Stimulated activated CD4-positive, alpha-beta T cell treated with anti-CD3 and anti-CD28 coated beads, TNF-alpha, amount 100 ng/mL, for 4 hours (primary cell): ENCODE measurements at regions not wholly inside any gene's neighbourhood (a gene's known extent, or its start where the extent isn't known, plus 50 kb on each side); places are given as distances from the start of the nearest gene placed in this dataset.
"Not testable (repeated sequence)": the region's sequence is repeated elsewhere in the genome, so short reads cannot be mapped to it uniquely, and the experiment has no call there.

Experiments used
- DNase-seq, 3 experiments: peaks; one replicate each; pipeline ENCODE4 v3.0.0-alpha.2; 2020; ENCODE audit warnings: low read depth in 3 of 3

DNA sequence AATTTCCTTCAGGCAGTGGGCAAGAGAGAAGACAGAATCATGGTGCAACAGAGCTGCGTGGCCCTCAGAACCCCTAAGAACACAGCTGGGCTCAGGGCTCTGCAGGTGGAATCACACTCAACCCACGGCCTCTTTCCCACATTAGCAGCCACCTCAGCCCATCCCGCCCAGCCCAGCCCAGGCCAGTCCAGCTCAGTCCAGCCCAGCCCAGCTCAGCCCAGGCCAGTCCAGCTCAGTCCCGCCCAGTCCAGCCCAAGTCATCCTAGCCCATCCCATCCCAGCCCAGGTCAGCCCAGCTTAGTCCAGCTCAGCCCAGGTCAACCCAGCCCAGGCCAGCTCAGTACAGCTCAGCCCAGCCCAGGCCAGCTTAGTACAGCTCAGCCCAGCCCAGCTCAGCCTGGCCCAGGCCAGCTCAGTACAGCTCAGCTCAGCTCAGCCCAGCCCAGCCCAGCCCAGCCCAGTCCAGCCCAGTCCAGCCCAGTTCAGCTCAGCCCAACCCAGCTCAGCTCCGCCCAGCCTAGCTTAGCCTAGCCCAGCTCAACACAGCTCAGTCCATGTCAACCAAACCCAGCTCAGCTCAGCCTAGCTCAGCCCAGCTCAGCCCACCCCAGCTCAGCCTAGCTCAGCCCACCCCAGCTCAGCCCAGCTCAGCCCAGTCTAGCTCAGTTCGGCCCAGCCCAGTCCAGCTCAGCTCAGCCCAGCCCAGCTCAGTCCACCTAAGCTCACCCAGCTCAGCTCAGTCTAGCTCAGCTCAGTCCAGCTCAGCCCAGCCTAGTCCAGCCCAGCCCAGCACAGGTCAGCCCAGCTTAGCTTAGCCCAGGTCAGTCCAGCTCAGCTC, 183.1 kb downstream of the TMEM121 start:
- DNase-seq = no peak

GRCh38 chr14:105710119-105711043, 184.0 kb downstream of the TMEM121 start:
- DNase-seq = no peak

GRCh38 chr14:105711044-105711620, 184.7 kb downstream of the TMEM121 start:
- no peak for DNase-seq

GRCh38 chr14:105711841-105712460, 185.6 kb downstream of the TMEM121 start:
- no peak for DNase-seq

GRCh38 chr14:105712670-105713069, 186.3 kb downstream of the TMEM121 start:
- not testable (repeated sequence) for DNase-seq

GRCh38 chr14:105713160-105713559, 186.8 kb downstream of the TMEM121 start:
- not testable (repeated sequence) for DNase-seq

- DNase-seq = not testable (repeated sequence)
These were observed 187.5 kb downstream of the TMEM121 start for GRCh38 chr14:105713836-105714235.

DNA sequence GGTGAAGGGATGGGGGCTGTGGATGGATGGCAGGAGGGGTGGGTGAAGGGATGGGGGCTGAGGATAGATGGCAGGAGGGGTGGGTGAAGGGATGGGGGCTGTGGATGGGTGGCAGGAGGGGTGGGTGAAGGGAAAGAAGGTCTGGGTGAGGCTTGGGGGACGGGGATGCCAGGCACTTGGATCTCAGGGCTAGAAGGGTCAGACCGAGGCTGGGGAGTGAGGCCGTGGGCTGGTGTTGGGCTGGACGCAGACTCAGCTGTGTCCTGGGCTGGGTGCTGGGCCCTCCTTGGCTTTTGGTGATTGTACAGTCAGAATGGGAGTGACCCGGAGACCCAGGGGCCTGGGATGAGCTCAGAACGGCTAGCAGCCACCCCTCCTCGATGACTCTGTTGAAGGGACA, 192.4 kb downstream of the TMEM121 start:
- not testable (repeated sequence) for DNase-seq

DNA sequence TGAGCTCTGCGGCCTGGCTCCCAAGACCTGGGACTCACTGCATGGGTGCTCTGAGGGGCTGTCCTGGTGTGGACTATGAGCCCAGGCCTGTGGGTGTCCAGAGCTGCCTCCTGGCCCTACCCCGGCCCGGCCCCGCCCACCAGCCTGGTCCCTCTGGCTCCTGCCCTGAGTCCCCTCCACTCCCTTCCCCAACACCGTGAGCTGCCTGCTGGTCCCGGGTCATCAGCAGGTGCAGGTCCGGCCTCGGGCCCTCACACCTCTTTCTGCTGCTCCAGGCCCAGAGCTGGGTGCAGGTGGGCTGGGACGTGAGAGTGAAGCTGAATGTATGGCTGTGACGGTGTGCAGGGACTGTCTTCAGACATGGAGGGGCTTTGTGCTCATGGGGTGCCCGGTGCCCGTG, 193.7 kb downstream of the TMEM121 start:
- DNase-seq = not testable (repeated sequence)

DNA sequence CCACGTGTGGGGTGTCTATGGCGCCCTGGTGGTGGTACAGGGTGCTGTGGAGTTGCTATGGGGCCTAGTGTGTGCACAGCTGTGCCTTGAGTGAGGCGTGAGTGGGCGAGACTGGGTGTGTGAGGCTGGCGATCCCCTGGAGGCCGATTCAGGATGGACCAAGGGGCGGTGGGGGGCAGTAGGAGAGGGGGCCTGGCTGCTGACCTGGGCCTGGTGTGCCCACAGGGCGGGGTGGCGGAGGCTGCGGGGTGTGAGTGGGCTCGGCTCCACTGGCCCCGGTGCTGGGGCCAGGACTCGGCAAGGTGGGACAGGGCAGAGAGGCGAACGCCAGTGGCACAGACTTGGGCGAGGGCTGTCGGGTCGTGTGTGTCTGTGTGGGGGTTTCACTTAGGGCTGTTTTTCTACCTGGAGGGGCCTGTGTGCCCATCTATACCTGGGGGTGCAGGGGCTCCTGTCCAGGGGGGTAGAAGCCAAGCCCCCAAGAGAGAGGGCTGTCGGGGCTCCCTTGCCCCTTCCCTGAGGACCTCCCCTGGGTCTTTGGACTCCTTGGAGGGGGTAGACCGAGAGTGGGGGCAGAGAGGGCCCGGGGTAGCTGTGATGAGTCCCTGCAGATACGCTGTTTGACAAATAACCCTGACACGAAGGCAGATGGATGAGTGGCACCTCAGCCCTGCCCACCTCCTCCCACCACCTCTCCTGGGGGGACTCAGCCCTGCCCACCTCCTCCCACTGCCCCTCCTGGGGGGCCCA, 194.6 kb downstream of the TMEM121 start:
- DNase-seq = not testable (repeated sequence)

DNA sequence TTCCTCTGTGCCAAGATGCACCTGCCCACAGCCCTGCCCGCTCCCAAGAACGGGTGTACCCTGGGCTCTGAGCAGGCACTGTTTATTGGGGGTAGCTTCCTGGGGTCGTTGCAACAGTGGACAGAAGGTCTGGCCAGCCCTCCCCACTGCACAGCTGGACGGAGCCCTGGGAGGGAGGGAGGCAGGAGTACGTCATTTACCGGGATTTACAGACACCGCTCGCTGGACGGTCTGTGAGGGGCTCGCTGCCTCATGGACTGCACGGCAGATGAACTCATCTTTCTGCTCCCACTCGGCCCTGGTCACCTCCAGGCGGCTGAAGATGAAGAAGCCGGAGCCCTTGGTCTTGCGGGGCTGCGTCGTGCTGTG, 195.2 kb downstream of the TMEM121 start:
- not testable (repeated sequence) for DNase-seq

DNA sequence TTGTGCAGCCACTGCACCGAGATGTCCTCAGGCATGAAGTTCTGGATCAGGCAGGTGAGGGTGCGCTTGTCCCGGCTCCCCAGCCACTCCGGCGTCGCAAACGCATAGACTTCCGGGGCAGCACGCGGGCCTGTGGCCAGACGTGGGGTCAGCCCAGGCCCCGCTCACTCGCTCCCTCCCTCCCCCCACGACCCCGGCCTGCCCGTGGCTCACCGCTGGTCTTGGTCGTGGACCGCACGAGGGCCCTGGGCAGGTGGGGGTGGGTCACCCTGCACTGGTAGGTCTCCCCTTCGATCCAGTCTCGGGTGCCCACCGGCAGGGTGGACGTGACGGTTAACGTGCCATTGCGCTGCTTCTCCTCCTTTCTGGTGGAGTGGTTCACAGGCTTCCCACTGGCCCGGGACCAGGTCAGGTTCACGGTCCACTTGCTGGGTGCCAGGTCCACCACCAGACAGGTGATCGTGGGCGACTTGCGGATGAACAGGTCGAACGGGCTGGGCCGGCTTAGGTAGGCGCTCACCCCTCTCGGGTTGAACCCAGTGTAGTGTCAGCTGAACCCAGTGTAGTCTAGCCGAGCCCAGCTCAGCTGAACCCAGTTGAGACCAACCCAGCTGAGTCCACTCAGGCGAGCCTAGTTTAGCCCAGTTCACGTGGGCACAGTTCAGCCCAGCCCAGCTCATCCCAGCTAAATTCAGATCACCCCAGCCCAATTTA, 195.8 kb downstream of the TMEM121 start:
- not testable (repeated sequence) for DNase-seq

DNA sequence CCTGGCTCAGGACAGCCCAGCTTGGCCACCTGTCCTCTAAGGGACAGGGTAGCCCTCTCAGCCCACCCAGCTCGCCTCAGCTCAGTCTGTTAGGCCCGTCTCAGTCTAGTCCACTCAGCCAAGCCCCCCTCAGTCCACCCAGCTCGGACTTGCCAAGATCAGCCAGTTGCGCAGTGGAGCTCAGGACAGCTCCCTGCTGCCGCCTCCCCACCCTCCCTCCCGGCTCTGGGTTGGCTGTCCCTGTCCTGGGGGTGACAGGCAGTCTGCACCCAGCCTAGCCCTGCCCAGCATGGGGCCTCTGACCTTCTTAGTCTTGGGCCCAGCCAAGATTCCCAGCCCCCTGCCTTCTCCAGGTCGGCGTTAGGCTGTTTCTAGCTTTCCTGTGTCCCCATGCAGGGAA, 196.9 kb downstream of the TMEM121 start:
- DNase-seq = not testable (repeated sequence)

GRCh38 chr14:105723776-105724175, 197.4 kb downstream of the TMEM121 start:
- DNase-seq = not testable (repeated sequence)

DNA sequence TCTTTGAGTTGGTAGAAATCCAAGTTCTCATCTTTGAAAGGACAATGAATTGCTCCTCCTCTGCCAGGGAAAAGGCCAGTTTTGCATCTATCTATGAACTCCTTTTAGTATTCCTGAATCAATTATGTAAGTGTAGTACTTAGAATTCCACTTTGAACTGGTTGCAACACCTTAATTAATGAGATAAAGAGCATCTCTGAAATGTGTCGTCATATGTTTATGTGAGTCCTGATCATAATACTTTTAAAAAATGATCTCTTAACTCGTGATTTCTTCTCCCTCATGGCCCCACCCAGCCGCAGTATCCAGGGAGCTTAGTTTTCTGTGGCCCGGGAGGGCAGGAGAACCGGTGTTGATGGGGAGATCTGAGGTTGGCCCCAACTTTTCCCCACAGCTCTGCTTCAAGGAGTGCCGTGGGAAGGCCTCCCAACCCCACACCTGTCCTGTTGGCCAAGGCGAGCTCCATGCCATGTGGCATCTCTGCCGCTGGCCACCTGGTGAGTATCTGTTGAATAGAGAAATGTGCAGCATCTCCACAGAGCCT, 203.5 kb downstream of the TMEM121 start:
- DNase-seq = not testable (repeated sequence)

DNA sequence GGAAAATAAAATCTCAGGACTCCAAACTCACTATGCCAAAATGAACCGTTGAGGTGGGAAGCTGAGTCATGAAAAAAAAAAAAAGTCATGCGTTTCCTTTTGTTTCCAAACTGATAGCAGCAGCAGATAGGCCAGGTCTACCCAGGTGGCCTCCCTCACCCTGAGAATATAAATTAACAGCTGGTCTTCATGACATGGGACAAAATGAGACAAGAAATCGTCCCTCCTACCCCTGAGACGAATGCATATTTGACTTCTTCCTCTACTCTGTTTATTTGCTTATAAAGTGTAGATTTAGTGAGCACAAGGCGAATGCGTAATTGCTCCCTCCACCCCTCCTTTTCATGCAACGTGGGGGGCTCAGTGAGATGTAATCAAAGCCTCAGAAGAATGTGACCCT, 204.3 kb downstream of the TMEM121 start:
- DNase-seq = not testable (repeated sequence)

DNA sequence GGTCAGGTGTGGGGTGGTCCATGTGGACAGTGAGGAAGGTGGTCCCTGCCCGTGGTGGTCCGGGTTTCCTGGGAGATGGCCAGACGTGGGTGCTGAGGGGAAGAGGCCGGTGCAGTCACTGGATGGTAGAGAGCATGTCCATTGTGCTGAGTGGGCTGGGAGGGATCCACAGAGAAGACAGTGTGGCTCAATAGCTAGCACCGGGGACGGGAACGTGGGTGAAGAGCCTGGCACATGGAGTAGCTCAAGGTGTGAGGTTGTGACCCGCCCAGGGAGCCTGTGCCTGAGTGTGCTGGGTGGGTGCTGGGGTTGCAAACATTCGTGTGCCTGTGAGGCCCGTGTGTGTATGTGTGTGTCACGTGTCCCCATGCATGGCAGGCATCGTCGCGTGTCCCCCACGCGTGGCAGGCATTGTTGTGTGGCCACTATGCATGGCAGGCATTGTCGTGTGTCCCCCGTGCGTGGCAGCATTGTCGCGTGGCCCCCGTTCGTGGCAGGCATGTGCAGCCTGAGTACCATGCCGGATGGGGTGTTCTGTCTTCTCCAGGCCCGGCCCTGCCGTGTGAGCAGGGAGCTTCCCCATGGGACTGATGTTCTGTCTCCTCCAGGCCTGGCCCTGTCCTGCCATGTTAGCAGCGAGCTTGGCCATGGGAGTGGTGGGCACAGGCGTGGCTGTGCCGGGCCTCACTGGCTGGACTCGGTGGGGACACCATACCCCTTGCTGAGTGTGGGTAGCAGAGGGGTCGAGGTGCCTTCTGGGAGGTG, 205.0 kb downstream of the TMEM121 start:
- DNase-seq = not testable (repeated sequence)

GRCh38 chr14:105733081-105734065, 207.0 kb downstream of the TMEM121 start:
- DNase-seq = no peak
